Endothelial cell of umbilical vein (primary cell): ENCODE measurements at regions not wholly inside any gene's neighbourhood (a gene's known extent, or its start where the extent isn't known, plus 50 kb on each side); places are given as distances from the start of the nearest gene placed in this dataset.

Source experiments
- EZH2 ChIP-seq: IDR thresholded peaks from 2 replicates; pipeline ENCODE4 v1.6.1; 2012; ENCODE audit warnings: borderline replicate concordance, low read depth, mild to moderate bottlenecking, moderate library complexity, low read length, inconsistent platforms; ENCODE audit not compliant: severe bottlenecking
- JUN ChIP-seq: IDR thresholded peaks from 2 replicates; pipeline ENCODE4 v1.6.1; 2011; ENCODE audit warnings: borderline replicate concordance, low read depth; ENCODE audit not compliant: insufficient read length, insufficient read depth
- POLR2A ChIP-seq: IDR thresholded peaks from 2 replicates; pipeline ENCODE4 v1.6.1; 2012; ENCODE audit warnings: low read depth, mild to moderate bottlenecking, control low read depth, low read length
- POLR2AphosphoS5 ChIP-seq: IDR thresholded peaks from 2 replicates; pipeline ENCODE4 v1.6.1; 2012; ENCODE audit warnings: low read depth, mild to moderate bottlenecking, control low read depth, low read length, moderate library complexity; ENCODE audit not compliant: insufficient read depth
- TF ChIP-seq, protein P1 (sequence below), 2 donors: IDR thresholded peaks; 1 replicate in 1 of 2; 2 replicates in 1 of 2; pipeline ENCODE4 v1.5.1; 2011; ENCODE audit warnings: low read length in 2 of 2, mild to moderate bottlenecking in 2 of 2, moderate library complexity in 2 of 2, control low read depth in 1 of 2, inconsistent platforms in 1 of 2, low read depth in 1 of 2; ENCODE audit not compliant: insufficient read depth in 1 of 2; ENCODE audit errors: extremely low read depth in 1 of 2
- TF ChIP-seq, protein P2 (sequence below): IDR thresholded peaks from 2 replicates; pipeline ENCODE4 v1.6.1; 2011; ENCODE audit not compliant: insufficient read depth, insufficient read length

DNA sequence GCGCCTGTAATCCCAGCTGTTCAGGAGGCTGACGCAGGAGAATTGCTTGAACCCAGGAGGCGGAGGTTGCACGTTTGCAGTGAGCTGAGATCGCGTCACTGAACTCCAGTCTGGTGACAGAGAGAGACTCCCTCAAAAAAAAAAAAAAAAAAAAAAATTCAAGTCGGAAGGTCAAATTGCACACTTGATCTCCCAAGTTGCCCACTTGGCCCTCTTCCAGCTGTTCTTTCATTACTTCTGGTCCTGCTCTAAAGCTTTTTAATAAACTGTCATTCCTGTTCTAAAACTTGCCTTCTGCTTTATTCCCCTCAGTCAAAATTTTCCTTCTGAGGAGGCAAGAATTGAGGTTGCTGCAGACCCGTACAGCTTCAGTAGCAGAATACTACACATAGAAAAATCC is 2358.0 kb downstream of the ARAP2 start:
- no peak for TF ChIP-seq EZH2
- TF ChIP-seq, protein P1, sequence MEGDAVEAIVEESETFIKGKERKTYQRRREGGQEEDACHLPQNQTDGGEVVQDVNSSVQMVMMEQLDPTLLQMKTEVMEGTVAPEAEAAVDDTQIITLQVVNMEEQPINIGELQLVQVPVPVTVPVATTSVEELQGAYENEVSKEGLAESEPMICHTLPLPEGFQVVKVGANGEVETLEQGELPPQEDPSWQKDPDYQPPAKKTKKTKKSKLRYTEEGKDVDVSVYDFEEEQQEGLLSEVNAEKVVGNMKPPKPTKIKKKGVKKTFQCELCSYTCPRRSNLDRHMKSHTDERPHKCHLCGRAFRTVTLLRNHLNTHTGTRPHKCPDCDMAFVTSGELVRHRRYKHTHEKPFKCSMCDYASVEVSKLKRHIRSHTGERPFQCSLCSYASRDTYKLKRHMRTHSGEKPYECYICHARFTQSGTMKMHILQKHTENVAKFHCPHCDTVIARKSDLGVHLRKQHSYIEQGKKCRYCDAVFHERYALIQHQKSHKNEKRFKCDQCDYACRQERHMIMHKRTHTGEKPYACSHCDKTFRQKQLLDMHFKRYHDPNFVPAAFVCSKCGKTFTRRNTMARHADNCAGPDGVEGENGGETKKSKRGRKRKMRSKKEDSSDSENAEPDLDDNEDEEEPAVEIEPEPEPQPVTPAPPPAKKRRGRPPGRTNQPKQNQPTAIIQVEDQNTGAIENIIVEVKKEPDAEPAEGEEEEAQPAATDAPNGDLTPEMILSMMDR (IDR thresholded peaks at IDR 0.05; ENCODE audit: extremely low read depth in 1 of 2, insufficient read depth in 1 of 2, low read depth in 1 of 2, low read length in 2 of 2), result no peak
- no peak for TF ChIP-seq POLR2A
- TF ChIP-seq JUN, result no peak
- TF ChIP-seq POLR2AphosphoS5, result no peak
- TF ChIP-seq, protein P2, sequence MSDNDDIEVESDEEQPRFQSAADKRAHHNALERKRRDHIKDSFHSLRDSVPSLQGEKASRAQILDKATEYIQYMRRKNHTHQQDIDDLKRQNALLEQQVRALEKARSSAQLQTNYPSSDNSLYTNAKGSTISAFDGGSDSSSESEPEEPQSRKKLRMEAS, result no peak
